Effector CD8-positive, alpha-beta T cell (primary cell): ENCODE measurements at regions not wholly inside any gene's neighbourhood (a gene's known extent, or its start where the extent isn't known, plus 50 kb on each side); places are given as distances from the start of the nearest gene placed in this dataset.
"Not testable (repeated sequence)": the region's sequence is repeated elsewhere in the genome, so short reads cannot be mapped to it uniquely, and the experiment has no call there.

Experiments used
- DNase-seq: peaks from one replicate; lab custom pipeline; 2025; lab: John Stamatoyannopoulos, UW

DNA sequence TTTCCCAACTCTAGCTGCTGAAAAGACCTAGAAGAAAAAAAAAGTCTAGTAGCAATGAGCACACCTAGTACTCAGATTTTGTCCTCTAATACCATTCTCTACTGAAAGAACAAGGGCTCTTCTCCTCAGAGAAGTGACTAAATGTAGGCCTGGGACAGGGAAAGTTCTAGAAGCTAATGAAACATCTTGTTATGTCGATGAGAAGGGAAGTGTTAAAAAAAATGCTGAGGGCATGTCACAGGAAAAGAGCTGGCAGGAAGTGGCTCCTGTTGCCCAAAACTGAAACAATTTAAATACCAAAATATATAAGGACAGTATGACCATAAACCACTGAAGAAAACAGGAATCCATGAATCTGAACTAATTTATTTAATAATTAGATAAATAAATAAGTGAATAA lies 581.4 kb upstream of the TBL1XR1 start:
- no peak for DNase-seq

DNA sequence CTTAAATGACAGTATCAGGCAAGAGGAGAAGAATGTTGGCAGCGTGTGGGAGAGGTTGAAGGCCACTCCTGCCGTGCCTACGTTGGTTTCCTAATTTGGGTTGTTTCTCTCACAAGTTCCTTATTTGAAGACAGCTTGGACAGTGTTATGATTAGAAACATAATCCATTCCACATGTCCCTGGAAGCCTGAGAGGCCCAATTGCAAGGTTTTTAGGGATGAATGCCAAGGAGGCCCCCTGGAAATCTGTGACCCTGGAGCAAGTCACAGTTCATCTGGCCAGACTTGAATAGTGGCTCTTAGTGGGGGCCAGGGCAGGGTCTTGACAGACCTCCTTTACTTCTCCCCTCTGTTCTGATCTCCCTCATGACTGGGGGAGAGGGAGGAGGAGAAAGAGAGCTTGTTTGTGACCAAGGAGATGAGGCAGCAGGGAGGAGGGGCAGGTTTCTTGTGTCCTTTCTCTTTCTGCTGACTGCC lies 584.4 kb upstream of the TBL1XR1 start:
- DNase-seq = no peak

DNA sequence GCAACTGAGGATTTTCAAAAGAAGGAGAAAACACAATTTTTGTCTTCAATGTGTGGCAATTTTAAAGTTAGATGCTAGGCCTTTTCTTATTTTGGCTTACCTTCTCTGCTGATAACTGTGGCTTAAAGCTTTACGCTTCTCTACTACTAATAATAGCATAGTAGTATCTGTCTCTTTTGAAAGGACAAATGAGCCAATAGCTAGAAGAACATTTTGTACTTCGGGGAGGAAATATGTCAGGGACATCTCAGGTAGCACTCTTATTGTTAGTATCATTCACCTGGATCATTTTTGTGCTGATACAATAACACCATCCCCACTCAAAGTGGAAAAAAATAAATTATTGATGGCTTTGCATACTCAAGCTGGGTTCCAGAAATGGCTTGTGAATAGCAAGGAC lies 586.1 kb upstream of the TBL1XR1 start:
- no peak for DNase-seq

DNA sequence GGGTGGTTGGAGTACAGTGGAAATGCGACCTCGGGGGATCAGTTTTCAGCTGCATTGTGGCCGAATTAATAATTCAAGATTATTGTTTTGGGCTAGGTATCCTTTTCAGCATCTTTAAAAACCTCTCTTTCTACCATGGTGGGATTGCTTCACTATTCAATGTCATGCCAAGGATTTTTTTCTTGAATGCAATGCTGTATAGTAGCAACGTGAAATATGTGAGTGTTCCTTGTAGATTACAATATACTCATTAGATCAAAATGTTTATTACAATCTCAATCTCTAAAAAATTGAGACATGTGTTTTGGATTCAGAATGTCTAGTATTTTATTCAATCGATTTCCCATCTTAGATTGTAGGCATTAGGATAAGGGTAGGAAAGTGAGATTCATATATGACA lies 586.5 kb upstream of the TBL1XR1 start:
- no peak for DNase-seq

DNA sequence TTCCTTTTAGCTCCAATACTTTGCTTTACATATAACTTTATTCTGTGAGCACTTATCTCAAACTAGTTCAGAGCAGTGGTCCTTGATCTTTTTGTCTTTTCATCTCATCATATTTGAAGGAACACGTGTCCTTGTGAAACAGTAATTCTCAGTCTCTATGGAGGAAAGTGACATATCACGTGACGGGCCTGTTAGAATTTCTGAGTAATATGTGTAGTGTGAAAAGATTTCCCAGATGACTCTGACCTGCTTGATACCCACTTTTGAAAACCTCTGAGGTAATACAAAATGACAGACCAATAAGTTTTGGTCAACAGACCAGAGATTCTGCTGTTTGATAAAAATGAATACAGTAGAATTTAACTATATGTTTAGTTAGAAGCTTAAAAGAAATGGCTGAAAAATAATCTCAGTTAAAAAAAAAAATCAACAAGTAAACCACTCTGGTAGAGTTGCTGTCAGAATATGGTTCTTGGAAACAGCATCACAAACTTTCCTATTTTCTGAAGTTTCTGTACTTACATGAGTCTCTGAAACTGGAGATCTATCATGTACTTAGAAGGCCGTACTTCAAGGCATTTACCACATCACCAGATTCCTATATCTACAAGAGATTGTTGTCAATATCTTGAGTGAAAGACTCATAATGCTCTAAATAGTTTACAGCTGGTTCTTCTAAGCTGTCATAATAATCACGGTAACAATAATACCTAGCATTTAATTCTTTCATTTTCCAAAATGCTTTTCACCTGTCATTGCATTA lies 590.2 kb upstream of the TBL1XR1 start:
- DNase-seq = no peak

DNA sequence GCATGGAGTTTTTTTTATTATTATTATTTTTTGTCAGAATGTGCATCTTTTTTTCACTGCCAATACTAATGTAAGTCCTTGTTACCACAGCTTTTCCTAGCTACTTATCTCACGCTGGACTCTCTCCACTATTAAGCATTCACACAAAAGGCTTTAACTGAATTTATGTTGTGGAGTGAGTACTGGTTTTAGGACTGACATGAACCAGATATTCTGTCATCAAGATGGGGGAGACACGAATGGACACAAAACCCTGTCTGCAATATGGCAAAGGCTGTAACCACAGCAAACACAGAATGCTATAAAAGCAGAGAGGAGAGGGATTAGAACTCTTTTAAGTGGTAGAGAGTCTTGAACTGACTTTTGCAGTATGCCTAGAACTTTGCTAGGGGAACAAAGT lies 592.2 kb upstream of the TBL1XR1 start:
- no peak for DNase-seq

DNA sequence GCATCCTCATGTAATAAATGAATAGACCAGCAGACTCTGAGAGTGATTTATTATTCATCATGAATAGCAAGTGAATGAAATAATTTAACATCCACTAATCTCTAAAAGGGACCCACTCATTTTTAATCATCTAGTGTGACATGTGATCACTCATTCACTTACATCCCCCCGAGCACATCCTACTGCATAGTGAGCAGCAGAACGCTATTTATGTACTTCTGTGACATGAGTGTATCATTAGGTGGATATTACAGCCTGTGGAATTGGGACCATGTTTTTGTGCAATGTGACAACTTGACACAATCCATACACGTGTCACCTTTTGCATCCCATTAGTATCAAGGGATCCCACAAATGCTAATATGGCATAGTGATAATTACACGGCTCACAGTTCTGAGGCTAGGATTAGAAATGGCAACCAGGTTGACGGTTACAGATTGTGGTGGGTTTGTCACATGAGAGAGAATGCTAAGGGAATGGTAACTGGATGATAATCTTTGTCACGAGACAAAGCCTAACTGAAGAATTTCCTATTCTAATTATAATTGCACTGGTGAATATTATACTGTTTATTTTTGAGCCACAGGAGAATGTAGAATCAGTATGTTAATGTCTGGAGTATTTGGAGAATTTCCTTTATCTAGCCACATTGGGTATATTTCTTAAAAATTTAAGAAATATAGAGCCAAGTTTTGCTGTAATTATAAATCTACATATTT lies 595.2 kb upstream of the TBL1XR1 start:
- no peak for DNase-seq

DNA sequence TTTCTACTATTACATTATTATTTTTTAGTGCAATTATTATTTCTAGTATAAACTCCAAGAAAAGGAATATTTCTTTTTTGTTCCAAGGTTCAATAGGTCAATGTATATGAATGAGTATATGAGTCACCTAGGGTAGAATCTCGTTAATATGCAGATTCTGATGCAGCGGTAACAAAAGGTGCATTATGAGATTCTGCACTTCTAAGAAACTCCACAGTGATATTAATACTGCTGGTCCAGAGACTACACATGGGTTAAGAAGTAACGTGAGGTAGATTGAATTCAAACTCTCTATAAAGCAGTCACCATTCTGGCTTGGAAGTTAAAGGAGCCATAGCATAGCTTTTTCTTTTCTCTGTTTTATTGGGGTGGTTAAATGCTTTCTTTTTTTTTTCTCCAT lies 596.2 kb upstream of the TBL1XR1 start:
- DNase-seq = no peak

DNA sequence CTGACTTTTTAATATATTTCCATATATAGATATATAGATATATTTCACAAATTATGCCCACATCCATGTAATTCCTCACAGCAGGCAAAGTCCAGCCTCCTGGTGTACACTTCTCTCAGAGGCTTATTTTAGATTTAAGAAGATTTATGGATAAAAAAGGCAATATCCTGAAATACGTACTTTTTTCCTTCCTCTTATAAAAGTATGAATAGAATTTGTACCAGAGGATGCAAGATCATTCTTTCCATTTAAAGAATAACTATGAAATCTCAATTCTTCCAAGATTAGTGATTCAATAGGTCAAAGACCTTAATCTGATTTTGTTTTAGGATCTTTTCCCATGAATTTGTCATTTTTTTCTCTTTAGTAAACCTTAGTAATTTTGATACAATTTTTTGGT lies 597.9 kb upstream of the TBL1XR1 start:
- no peak for DNase-seq

DNA sequence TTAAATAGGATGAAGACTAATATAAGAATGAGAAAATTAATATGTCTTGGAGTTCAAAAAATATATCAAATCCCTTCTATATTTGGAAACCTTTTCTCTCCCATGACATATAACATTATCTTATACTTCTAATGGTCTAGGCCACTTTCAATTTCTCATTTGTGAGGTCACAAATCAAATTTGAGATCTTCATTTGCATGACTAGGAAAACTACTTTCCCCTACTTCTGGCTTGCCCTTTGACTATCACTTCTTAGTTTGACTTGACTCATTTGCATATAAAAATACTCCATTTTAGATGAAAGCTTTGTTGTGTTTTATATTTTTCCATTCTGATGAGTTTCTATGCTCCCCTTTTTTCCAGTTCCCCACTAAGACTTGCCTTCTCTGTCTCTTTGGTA lies 598.6 kb upstream of the TBL1XR1 start:
- no peak for DNase-seq

DNA sequence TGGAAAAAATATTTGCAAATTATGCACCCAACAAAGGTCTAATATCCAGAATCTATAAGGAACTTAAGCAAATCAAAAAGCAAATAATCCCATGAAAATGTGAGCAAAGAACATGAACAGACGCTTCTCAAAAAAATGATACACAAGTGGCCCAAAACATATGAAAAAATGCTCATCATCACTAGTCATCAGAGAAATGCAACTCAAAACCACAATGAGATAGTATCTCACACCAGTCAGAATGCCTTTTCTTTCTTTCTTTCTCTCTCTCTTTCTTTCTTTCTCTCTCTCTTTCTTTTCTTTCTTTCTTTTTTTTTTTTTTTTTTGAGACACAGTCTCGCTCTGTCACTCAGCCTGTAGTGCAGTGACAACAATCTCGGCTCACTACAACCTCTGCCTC lies 602.9 kb upstream of the TBL1XR1 start:
- not testable (repeated sequence) for DNase-seq

DNA sequence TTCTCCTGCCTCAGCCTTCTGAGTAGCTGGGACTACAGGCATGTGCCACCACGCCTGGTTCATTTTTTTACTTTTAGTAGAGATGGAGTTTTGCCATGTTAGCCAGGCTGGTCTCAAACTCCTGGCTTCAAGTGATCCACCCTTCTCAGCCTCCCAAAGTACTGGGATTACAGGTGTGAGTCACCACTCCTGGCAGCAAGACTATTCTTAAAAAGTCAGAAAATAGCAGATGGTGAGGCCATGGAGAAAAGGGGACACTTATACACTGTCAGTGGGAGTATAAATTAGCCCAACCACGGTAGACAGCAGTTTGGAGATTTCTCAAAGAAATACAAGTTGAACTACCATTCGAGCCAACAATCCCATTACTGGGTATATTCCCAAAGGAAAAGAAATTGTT lies 603.3 kb upstream of the TBL1XR1 start:
- no peak for DNase-seq

DNA sequence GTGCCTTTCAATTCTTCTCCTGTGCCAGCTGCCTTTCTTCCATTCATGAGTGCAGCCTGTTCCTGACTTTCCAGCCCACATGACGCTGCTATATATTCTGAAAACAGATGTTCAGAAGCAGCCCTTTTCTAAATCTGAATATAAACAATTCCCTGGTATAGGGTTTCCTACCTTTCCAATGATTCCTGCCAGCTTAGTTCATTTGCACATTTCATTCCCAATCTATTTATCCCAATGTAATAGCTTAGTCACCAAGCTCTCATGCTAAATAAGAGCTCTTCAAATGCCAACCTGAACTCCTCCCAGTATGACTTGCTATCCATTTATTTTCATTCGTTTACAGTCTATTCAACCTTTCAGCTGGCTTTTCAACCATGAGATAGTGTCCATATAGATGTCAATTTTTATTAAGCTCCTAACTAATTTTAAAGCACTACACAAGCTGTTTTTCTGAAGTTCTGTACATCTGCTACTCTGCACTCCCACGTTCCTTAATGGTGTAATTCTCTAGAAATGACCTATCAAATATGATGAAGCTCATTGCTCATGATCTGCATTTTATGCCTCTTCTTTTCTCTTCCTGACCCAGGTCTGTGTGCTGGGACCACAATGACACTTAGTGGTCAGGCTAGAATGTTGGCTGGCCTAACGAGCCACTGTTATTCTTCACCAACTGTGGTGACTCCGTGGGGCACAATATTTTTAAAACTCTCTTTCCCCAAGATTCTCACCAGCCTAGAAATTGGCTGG lies 605.0 kb upstream of the TBL1XR1 start:
- DNase-seq = no peak

DNA sequence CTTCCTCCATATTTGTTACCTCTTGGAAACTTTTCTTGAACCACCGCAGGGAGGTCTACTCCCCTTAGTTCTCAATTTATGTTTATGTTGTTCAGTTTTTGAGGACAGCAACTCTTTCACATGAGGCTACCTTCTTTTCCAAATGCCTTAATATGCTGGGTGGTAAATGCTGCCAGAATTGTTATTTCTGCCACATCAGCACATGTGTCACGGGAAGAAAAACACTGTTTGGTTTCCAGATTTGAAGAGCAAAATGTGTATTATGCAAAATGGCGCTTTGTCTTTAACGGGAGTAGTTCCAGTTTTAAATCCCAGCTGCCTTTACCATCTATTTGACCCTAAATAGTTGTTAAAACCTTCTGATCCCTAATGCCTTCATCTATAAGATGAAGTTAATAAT lies 606.2 kb upstream of the TBL1XR1 start:
- DNase-seq = no peak

DNA sequence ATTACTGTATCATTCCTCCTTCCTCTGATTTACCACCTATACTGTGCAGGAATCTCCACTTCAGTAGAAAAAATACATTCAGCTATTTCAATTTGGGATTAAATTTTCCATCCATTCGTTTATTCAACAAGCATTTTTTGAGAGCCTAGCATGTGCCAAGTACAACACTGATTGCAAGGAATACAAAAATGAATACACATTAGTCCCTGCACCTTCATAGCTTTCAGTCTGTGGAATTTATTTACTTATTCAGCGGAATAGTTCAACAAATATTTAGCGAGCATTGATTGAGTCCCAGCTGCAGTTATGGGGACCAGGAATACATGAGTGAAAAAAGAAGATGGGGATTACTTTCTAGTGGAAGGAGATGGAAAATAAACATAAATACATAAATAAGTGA lies 606.8 kb upstream of the TBL1XR1 start:
- no peak for DNase-seq

DNA sequence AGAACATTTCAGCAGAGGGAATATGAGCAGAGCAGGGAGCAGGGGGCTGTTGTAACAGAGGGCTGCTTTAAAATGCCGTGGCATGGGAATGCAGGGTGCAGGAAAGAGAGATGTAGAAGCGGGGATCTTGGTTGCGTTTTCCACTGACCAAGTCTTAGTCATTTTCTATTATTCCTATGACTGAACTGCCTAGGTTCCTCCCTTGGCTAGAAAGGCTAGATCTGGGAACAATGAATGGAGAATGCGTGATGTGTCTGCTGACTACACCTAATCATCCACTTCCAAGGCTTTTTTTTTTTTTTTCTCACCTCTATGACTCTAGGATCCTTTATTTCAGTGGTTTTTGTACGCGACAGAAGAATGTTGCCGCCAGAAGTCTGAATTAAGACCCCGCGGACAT lies 607.4 kb upstream of the TBL1XR1 start:
- DNase-seq = no peak

DNA sequence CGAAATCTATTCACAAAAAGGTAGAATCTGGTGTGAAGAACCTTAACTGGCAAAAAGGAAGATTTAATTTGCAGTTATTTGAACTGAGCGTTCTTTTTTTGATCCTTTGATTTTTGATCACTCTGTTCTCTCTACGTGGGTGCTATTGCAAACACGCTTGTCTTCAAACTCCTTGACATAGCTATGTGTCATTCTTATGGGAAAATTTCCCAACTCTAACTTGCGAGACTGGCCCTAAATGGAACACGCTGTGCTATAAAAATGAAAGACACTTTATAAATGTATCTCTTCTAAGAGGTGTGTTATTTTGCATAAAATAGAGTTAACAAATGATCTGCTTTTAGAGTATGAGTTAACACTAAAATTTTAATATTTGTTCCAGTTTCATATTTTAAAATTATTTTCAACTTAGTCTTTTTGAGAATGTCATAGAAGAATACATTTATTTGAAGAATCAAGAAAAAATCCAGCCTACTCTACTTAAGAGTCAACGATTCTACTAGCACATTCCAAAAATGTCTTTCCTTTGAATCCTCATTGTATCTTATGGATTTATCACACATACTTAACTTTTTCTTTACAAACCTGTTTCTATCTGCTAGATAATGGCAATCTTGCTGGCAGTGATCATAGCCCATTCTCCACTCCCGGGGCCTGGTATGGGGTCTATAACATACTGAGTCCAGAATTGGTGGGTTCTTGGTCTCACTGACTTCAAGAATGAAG lies 610.0 kb upstream of the TBL1XR1 start:
- no peak for DNase-seq

DNA sequence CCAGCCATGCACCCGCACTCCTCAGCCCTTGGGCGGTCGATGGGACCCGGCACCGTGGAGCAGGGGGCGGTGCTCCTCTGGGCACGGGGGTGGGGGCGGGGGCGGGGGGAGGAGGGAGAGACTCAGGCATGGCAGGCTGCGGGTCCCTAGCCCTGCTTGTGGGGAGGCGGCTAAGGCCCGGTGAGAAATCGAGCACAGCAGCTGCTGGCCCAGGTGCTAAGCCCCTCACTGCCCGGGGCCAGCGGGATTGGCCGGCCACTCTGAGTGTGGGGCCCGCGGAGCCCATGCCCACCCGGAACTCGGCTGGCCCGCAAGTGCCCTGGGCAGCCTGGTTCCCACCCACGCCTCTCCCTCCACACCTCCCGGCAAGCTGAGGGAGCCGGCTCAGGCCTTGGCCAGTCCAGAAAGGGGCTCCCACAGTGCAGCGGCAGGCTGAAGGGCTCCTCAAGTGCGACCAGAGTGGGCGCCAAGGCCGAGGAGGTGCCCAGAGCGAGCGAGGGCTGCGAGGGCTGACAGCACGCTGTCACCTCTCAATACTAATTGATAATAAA lies 611.7 kb upstream of the TBL1XR1 start:
- DNase-seq = not testable (repeated sequence)

DNA sequence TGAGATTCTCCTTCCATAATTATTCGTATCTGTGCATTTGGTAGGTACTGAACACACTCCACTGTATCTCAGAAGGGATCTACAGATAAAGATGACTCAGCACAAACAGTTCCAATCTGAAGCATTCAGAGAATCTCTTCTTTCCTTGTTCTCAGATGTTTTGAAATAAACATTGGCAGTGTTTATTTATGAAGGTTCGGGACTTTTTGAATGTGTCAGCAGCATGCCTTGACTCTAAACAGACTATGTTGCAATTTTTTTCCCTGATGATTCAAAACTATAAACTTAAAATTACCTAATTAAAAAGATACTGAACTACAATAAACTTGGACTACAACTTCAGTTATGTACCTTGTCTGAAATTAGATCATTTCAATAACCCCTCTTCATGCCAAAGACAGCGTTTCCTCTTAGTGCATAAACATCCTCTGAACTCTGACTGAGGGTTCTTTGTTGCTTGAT lies 612.9 kb upstream of the TBL1XR1 start:
- no peak for DNase-seq

DNA sequence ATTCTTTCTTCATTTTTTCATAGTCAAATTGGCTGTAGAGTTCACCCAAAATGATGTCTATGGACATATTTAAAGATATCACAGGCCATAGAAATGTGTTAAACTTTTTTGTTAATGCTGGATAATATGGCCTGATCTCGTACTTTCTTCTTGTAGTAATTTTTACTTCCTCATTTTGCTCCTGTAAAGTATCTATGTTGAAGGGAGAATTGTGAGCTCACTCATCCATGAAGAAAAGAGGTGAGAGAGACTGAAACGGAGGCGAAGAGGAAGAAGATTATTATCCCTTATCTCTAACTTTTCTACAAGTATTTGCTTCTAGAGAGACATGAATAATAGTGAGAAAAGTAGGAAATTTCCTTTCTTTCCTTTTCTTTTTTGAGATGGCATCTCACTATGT lies 613.8 kb upstream of the TBL1XR1 start:
- DNase-seq = no peak

DNA sequence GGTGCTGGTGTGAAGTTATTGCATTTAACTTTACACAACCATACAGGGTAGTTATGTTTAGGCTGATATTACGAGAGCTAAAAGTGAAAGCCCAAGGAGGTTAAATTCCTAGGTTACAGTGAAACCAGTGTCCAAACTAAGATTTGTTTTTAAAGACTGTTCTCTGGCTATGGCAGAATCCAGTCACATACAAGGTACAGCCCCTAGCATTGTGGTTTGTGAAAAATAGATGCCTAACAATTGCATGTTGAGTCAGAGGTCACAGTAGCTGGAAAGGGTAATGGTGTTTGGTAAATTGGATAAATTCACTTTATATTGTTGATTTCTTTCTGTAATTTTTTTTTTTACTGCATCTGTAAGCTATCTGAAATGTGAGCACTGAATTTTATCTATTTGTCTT lies 614.6 kb upstream of the TBL1XR1 start:
- no peak for DNase-seq

DNA sequence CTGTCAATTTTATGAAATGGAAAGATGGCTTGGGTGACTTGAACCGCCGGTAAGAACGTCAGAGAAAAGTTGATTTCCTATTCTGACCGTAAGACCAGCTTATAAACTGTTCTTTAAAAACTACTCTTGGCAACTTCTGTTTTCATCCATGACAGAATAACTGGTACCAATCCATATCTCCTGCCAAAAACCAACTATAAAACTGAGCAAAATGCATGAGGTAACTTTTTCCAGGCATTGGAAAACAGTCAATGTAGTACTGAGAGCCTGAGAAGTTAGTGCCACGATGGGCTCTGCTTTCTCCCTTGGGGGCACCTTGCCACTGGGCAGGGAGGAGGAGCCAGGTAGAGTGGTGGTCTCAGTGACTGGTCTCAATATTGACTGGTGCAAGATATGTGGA lies 615.2 kb upstream of the TBL1XR1 start:
- DNase-seq = no peak
